Heart left ventricle (tissue), 16 donors: ENCODE measurements at regions not wholly inside any gene's neighbourhood (a gene's known extent, or its start where the extent isn't known, plus 50 kb on each side); places are given as distances from the start of the nearest gene placed in this dataset.

Experiments
- ATAC-seq, 4 donors: fragments of 200-7000 bp; cut with Tn5 transposase; one replicate each; pipeline ENCODE4 v1.9.1; 2020 to 2022; ENCODE audit warnings: moderate library complexity in 4 of 4, mild to moderate bottlenecking in 3 of 4, moderate number of reproducible peaks in 1 of 4
- DNase-seq, 5 donors: peaks; one replicate each; pipeline ENCODE4 v3.0.0-alpha.2; 2020
- H3K27ac ChIP-seq, 12 donors: fragments of 200-600 bp; sonication (generic) in 4 of 12; one replicate each; pipeline versions ENCODE4 v1.5.0 to v1.8.0; 2016 to 2022; ENCODE audit warnings: mild to moderate bottlenecking in 2 of 12
- H3K27me3 ChIP-seq, 9 donors: fragments of 200-600 bp; sonication (generic) in 2 of 9; one replicate each; pipeline versions ENCODE4 v1.5.1 to v1.8.0; 2016 to 2022; ENCODE audit warnings: mild to moderate bottlenecking in 3 of 9
- H3K36me3 ChIP-seq, 9 donors: fragments of 200-600 bp; sonication (generic) in 2 of 9; one replicate each; pipeline versions ENCODE4 v1.5.0 to v1.8.0; 2018 to 2022; ENCODE audit warnings: mild to moderate bottlenecking in 2 of 9
- H3K4me1 ChIP-seq, 12 donors: fragments of 200-600 bp; sonication (generic) in 4 of 12; one replicate each; pipeline versions ENCODE4 v1.5.0 to v1.8.0; 2016 to 2022; ENCODE audit warnings: mild to moderate bottlenecking in 3 of 12
- H3K4me3 ChIP-seq, 12 donors: fragments of 200-600 bp; sonication (generic) in 4 of 12; one replicate each; pipeline versions ENCODE4 v1.5.0 to v1.8.0; 2017 to 2022; ENCODE audit warnings: mild to moderate bottlenecking in 9 of 12, moderate library complexity in 4 of 12
- H3K9me3 ChIP-seq, 12 donors: fragments of 200-600 bp; sonication (generic) in 4 of 12; one replicate each; pipeline versions ENCODE4 v1.5.0 to v1.8.0; 2016 to 2022; ENCODE audit warnings: mild to moderate bottlenecking in 1 of 12
- CTCF ChIP-seq, 12 donors: fragments of 200-600 bp; sonication (generic) in 4 of 12; IDR thresholded peaks; one replicate each; pipeline versions ENCODE4 v1.5.0 to v1.8.0; 2018 to 2022; ENCODE audit warnings: antibody characterized with exemption in 12 of 12, mild to moderate bottlenecking in 5 of 12
- POLR2A ChIP-seq, 2 donors: fragments of 450-650 bp; IDR thresholded peaks; one replicate each; pipeline ENCODE4 v1.6.1; 2017; ENCODE audit warnings: antibody characterized with exemption in 2 of 2, mild to moderate bottlenecking in 2 of 2, moderate library complexity in 2 of 2
- WGBS, 4 donors: extraction: QIAGEN DNeasy Blood & Tissue Kit in 2 of 4; methylation state at CpG; one replicate each; pipeline versions ENCODE4 v1.1.5 to v1.1.7; 2013 to 2018; 5-methylcytosine and 5-hydroxymethylcytosine counted together
- intact Hi-C, 10 donors: fragments of 100-400 bp; cut with DNase I; formaldehyde crosslinking; loops; one replicate each; pipeline versions ENCODE4 v1.11.1 to v1.14.2; 2022
- donor health status: ischemic (EF 13 %, LVEDD 7.1; RV severe dilation, severe dysfunction).
- donor health status: healthy with polysubstance abuse.
- donor health status: DM: no; HTN: yes; CAD: no.
- donor health status: DM: no; HTN: no; CAD: no.
- donor health status: ischemic (EF 25% LVEDD 6.9; RV normal size, moderate dysfunction).
- donor health status: ischemic (EF 25% LVEDD 5.7; RV mildly dilated, moderate dysfunction).
- donor health status: healthy.
- donor health status: DM: yes; HTN: yes; CAD: no.
- donor health status: ischemic (EF 35%, LVEDD 5.7; RV mildly dilated, moderate dysfunction).
- donor health status: nonischemic (EF 11% LVEDD 7.7; RV severe dilation, severe dysfunction).
- donor health status: DM: yes; HTN: yes; CAD: no.
- donor health status: PGD.
- donor health status: ischemic (EF 29% LVEDD 5.4; RV normal size, mild dysfunction).
- donor health status: nonischemic (EF 23%, LVEDD 6.1; RV moderate dilation, normal function).

GRCh38 chr12:116482179-116482578, 77.0 kb upstream of the MAP1LC3B2 start:
- intact Hi-C loops, result no loop called here
- H3K36me3 ChIP-seq, result no peaks in the 10 kb centered on the region
- no peak overlapping the region for H3K27ac ChIP-seq
- DNase-seq (no peak), ATAC-seq (no peak)
- no peak overlapping the region for H3K4me3 ChIP-seq
- TF ChIP-seq POLR2A (IDR thresholded peaks at IDR 0.05) (no peak), CTCF (IDR thresholded peaks at IDR 0.05) (no peak)
- peaks cover 0 to 5% (median 0%) of the 10 kb centered on the region in 9 donors for H3K27me3 ChIP-seq
- H3K9me3 ChIP-seq, result peaks cover 0 to 9% (median 0%) of the 10 kb centered on the region in 12 donors
- 75 to 82% (median 80%) methylated on average over 20 of the region's 20 CpGs for WGBS, 4 donors
- H3K4me1 ChIP-seq, result peaks cover 0 to 4% (median 0%) of the 10 kb centered on the region in 12 donors

DNA sequence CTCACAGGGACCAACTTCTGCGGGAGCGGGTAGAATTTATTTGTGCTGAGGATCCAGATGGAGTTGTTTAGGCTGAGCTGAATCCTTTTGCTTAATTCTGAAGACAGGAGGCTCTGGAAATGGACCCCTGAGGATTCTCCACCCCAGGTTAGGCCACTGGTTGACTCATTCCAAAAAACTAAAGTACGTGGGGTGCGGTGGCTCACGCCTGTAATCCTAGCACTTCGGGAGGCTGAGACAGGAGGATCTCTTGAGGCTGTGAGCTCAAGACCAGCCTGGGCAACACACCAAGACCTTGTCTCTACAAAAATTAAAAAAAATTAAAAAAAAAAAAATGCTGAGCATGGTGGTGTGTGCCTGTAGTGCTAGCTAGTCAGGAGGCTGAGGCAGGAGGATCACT, 76.3 kb upstream of the MAP1LC3B2 start:
- Histone ChIP-seq H3K4me1 (peaks cover 0 to 4% (median 0%) of the 10 kb centered on the region in 12 donors), H3K4me3 (no peak overlapping the region), H3K27me3 (peaks cover 0 to 5% (median 0%) of the 10 kb centered on the region in 9 donors), H3K27ac (no peak overlapping the region), H3K9me3 (peaks cover 0 to 8% (median under 1%) of the 10 kb centered on the region in 12 donors), H3K36me3 (no peaks in the 10 kb centered on the region)
- intact Hi-C loops, result no loop called here
- TF ChIP-seq CTCF (IDR thresholded peaks at IDR 0.05) (no peak), POLR2A (IDR thresholded peaks at IDR 0.05) (no peak)
- 81 to 96% (median 93%) methylated on average over 6 of the region's 6 CpGs for WGBS, 4 donors
- DNase-seq, result no peak
- ATAC-seq, result no peak

DNA sequence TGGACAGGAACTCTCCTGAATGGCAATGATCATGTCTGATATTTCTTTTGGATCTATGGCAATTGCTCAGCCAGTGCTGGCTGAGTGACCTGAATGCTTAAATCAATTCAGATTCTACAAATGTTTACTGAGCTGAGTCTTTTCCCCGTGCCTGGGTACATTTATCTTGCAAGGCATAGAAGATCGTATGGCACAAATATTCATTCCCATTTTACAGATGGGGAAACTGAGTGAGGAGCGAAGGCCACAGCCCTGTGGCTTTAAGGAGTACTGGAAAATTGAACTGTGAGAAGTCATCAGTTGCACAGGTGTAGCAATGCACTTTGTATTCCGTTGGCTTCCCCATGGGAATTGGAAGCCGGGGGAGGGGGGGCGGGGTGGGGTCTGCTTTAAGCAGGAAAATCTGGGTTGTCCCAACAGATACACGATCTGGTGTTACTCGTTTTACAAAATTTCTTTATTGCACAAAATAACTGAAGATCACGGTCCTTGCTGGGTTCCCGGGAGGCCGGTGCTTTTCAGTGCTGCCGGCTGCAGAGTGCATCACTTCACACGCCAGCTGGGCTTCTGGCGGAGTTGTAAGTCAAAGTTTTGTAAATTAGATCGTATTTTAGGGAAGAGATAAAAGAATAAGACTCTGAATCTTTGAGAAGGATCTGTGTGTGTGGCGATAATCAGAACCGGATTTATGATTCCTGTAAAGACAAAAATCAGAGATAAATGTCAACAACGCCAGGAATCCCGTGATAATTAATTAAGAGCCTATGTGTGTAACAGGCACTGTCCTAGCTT, 75.0 kb upstream of the MAP1LC3B2 start:
- Histone ChIP-seq H3K27ac (no peak overlapping the region), H3K27me3 (peaks cover 0 to 5% (median 0%) of the 10 kb centered on the region in 9 donors), H3K4me3 (no peak overlapping the region), H3K36me3 (no peaks in the 10 kb centered on the region), H3K9me3 (peaks cover 0 to 15% (median 3%) of the 10 kb centered on the region in 12 donors), H3K4me1 (peaks cover 0 to 4% (median 0%) of the 10 kb centered on the region in 12 donors)
- intact Hi-C loops, result no loop called here
- no peak for ATAC-seq
- peak in 1 of 5 donors; percentile 40 for DNase-seq
- TF ChIP-seq POLR2A (IDR thresholded peaks at IDR 0.05) (no peak), CTCF (IDR thresholded peaks at IDR 0.05) (no peak)
- 62 to 65% (median 63%) methylated on average over 19 of the region's 19 CpGs for WGBS, 4 donors

DNA sequence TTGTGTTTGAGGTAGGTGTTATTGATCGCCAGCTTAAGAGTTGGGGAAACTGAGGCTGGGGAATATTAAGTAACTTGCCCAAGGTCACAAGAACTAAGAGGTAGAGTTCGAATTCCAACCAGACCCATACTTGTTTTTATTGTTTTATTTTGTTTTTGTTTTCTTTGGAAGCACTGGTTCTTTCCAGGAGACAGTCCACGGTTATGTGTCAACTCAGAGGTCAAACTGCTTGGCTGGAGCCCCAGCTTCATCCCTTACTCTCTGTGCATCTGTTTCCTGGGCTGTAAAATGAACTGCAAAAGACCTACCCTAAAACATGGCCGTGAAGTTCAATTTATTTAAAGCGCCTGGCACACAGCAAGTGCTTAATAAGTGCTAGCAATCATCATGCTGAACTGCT, 74.4 kb upstream of the MAP1LC3B2 start:
- H3K27ac ChIP-seq, result no peak overlapping the region
- no peaks in the 10 kb centered on the region for H3K36me3 ChIP-seq
- ATAC-seq (peak in 1 of 4 donors; percentile 49), DNase-seq (no peak)
- H3K4me3 ChIP-seq, result no peak overlapping the region
- peaks cover 0 to 4% (median 0%) of the 10 kb centered on the region in 12 donors for H3K4me1 ChIP-seq
- H3K27me3 ChIP-seq, result peaks cover 0 to 5% (median 0%) of the 10 kb centered on the region in 9 donors
- TF ChIP-seq CTCF (IDR thresholded peaks at IDR 0.05), result no peak
- no peak for TF ChIP-seq POLR2A (IDR thresholded peaks at IDR 0.05)
- peaks cover 0 to 15% (median 3%) of the 10 kb centered on the region in 12 donors for H3K9me3 ChIP-seq
- 43 to 60% (median 47%) methylated on average over 5 of the region's 5 CpGs for WGBS, 4 donors
- intact Hi-C loops, result no loop called here
